ENCODE measurements at regions not wholly inside any gene's neighbourhood (a gene's known extent, or its start where the extent isn't known, plus 50 kb on each side); places are given as distances from the start of the nearest gene placed in this dataset.

GRCh38 chr4:123945301-123945700 lies 548.7 kb downstream of the SPRY1 start:
- TF ChIP-seq FOXA1 (IDR thresholded peaks at IDR 0.05) (no peak), SUZ12 (IDR thresholded peaks at IDR 0.05) (no peak), TARDBP (IDR thresholded peaks at IDR 0.05) (no peak), PKNOX1 (IDR thresholded peaks at IDR 0.05) (no peak), HDGF (IDR thresholded peaks at IDR 0.05; ENCODE audit: borderline replicate concordance) (no peak), SP1 (IDR thresholded peaks at IDR 0.05) (no peak)
